Breast epithelium (tissue), 3 donors: ENCODE measurements at regions not wholly inside any gene's neighbourhood (a gene's known extent, or its start where the extent isn't known, plus 50 kb on each side); places are given as distances from the start of the nearest gene placed in this dataset.

Experiments
- CTCF ChIP-seq, 3 donors: fragments of 450-650 bp; IDR thresholded peaks; one replicate each; pipeline ENCODE4 v1.5.1; 2016 to 2017; ENCODE audit warnings: antibody characterized with exemption in 3 of 3, mild to moderate bottlenecking in 3 of 3, moderate library complexity in 3 of 3
- POLR2AphosphoS5 ChIP-seq, 3 donors: sonication (generic); formaldehyde crosslinking; IDR thresholded peaks; one replicate each; pipeline ENCODE4 v1.6.1; 2017; ENCODE audit warnings: antibody characterized with exemption in 3 of 3

GRCh38 chr12:124168016-124168786, 126.7 kb upstream of the RFLNA start:
- TF ChIP-seq CTCF (IDR thresholded peaks at IDR 0.05) (no peak), POLR2AphosphoS5 (IDR thresholded peaks at IDR 0.05) (no peak)
